Keratinocyte (primary cell): ENCODE measurements at regions not wholly inside any gene's neighbourhood (a gene's known extent, or its start where the extent isn't known, plus 50 kb on each side); places are given as distances from the start of the nearest gene placed in this dataset.
"Not testable (repeated sequence)": the region's sequence is repeated elsewhere in the genome, so short reads cannot be mapped to it uniquely, and the experiment has no call there.

Experiments
- DNase-seq: peaks from one replicate; pipeline ENCODE4 v3.0.0-alpha.2; 2011; ENCODE audit warnings: low read depth, missing footprints, low spot score
- FAIRE-seq: peaks from 2 replicates; lab custom pipeline; 2011; peaks lifted over from hg19 to GRCh38; lab: Jason Lieb, UNC
- H2AFZ ChIP-seq: 2 replicates; pipeline ENCODE4 v1.6.0; 2012; ENCODE audit warnings: low read length, control low read depth, inconsistent platforms; ENCODE audit not compliant: control insufficient read depth
- H3K27ac ChIP-seq: 2 replicates; pipeline ENCODE4 v1.5.1; 2011; ENCODE audit warnings: low read length; ENCODE audit not compliant: control insufficient read depth, insufficient read depth
- H3K27me3 ChIP-seq: 3 replicates; pipeline ENCODE4 v1.6.0; 2011; ENCODE audit warnings: low read length; ENCODE audit not compliant: control insufficient read depth, insufficient read depth; ENCODE audit errors: extremely low read depth
- H3K36me3 ChIP-seq, 2 experiments: 2 replicates in 1 of 2; 3 replicates in 1 of 2; pipeline ENCODE4 v1.5.1; 2011; ENCODE audit warnings: low read length in 2 of 2, mild to moderate bottlenecking in 1 of 2; ENCODE audit not compliant: control insufficient read depth in 2 of 2, insufficient read depth in 2 of 2; ENCODE audit errors: extremely low read depth in 1 of 2
- H3K4me1 ChIP-seq: 3 replicates; pipeline ENCODE4 v1.5.1; 2011; ENCODE audit warnings: low read length; ENCODE audit not compliant: control insufficient read depth, insufficient read depth; ENCODE audit errors: extremely low read depth
- H3K4me2 ChIP-seq: 3 replicates; pipeline ENCODE4 v1.6.0; 2011; ENCODE audit warnings: low read depth, low read length; ENCODE audit not compliant: control insufficient read depth, insufficient read depth; ENCODE audit errors: extremely low read depth
- H3K4me3 ChIP-seq, 3 experiments: fragments of 200-600 bp in 1 of 3; sonication (generic) in 1 of 3; 2 replicates in 2 of 3; 3 replicates in 1 of 3; pipeline ENCODE4 v1.5.1; 2011 to 2016; ENCODE audit warnings: low read length in 3 of 3, mild to moderate bottlenecking in 3 of 3, control low read depth in 2 of 3, inconsistent platforms in 1 of 3, low read depth in 1 of 3, mixed read lengths in 1 of 3, mixed run types in 1 of 3, moderate library complexity in 1 of 3; ENCODE audit not compliant: control insufficient read depth in 2 of 3, insufficient read depth in 2 of 3; ENCODE audit errors: extremely low read depth in 1 of 3
- H3K79me2 ChIP-seq: 2 replicates; pipeline ENCODE4 v1.6.0; 2012; ENCODE audit warnings: low read length; ENCODE audit not compliant: control insufficient read depth, insufficient read depth
- H3K9ac ChIP-seq: 3 replicates; pipeline ENCODE4 v1.6.0; 2011; ENCODE audit warnings: low read length; ENCODE audit not compliant: control insufficient read depth, insufficient read depth; ENCODE audit errors: extremely low read depth
- H3K9me1 ChIP-seq: 3 replicates; pipeline ENCODE4 v1.6.0; 2011; ENCODE audit warnings: low read length; ENCODE audit not compliant: control insufficient read depth, insufficient read depth; ENCODE audit errors: extremely low read depth
- H3K9me3 ChIP-seq: 2 replicates; pipeline ENCODE4 v1.5.1; 2012; ENCODE audit warnings: low read depth, low read length; ENCODE audit not compliant: control insufficient read depth
- H4K20me1 ChIP-seq: 3 replicates; pipeline ENCODE4 v1.6.0; 2011; ENCODE audit warnings: low read length; ENCODE audit not compliant: control insufficient read depth, insufficient read depth; ENCODE audit errors: extremely low read depth
- EZH2 ChIP-seq: IDR thresholded peaks from one replicate; pipeline ENCODE4 v1.6.1; 2012; ENCODE audit warnings: inconsistent platforms, mild to moderate bottlenecking, low read length, moderate library complexity
- dilution Hi-C: fragments of 300-500 bp; cut with MboI; formaldehyde crosslinking; loops from one replicate; pipeline ENCODE4 v1.7.0; 2020; ENCODE audit warnings: low sequenced_read_pairs; ENCODE audit not compliant: extremely low pct_ligation_motif_present
- TF ChIP-seq, protein P1 (sequence below), 3 experiments: IDR thresholded peaks in 1 of 3; conservative IDR thresholded peaks in 1 of 3; optimal IDR thresholded peaks in 1 of 3; 2 replicates in 2 of 3; 3 replicates in 1 of 3; pipeline versions ENCODE3 to v1.5.1; 2011; ENCODE audit warnings: low read length in 3 of 3, mild to moderate bottlenecking in 3 of 3, moderate library complexity in 2 of 3, control low read depth in 1 of 3, inconsistent platforms in 1 of 3; ENCODE audit not compliant: insufficient read depth in 2 of 3; ENCODE audit errors: extremely low read depth in 1 of 3

GRCh38 chr14:35952584-35952983 lies 126.4 kb downstream of the BRMS1L start:
- FAIRE-seq = no peak
- no peak for DNase-seq
- TF ChIP-seq EZH2 = no peak
- TF ChIP-seq, protein P1, sequence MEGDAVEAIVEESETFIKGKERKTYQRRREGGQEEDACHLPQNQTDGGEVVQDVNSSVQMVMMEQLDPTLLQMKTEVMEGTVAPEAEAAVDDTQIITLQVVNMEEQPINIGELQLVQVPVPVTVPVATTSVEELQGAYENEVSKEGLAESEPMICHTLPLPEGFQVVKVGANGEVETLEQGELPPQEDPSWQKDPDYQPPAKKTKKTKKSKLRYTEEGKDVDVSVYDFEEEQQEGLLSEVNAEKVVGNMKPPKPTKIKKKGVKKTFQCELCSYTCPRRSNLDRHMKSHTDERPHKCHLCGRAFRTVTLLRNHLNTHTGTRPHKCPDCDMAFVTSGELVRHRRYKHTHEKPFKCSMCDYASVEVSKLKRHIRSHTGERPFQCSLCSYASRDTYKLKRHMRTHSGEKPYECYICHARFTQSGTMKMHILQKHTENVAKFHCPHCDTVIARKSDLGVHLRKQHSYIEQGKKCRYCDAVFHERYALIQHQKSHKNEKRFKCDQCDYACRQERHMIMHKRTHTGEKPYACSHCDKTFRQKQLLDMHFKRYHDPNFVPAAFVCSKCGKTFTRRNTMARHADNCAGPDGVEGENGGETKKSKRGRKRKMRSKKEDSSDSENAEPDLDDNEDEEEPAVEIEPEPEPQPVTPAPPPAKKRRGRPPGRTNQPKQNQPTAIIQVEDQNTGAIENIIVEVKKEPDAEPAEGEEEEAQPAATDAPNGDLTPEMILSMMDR (optimal IDR thresholded peaks at IDR 0.05 in 1 of 3, IDR thresholded peaks at IDR 0.05 in 1 of 3, conservative IDR thresholded peaks at IDR 0.05 in 1 of 3; ENCODE audit: extremely low read depth in 1 of 3, insufficient read depth in 2 of 3, low read length in 3 of 3) = no peak
- Histone ChIP-seq H4K20me1 (no peaks in the 10 kb centered on the region), H3K79me2 (no peaks in the 10 kb centered on the region), H2AFZ (no peak overlapping the region), H3K4me2 (no peak overlapping the region), H3K4me1 (no peaks in the 10 kb centered on the region), H3K36me3 (no peaks in the 10 kb centered on the region), H3K4me3 (no peak overlapping the region), H3K9ac (no peak overlapping the region), H3K27me3 (no peaks in the 10 kb centered on the region), H3K9me3 (no peaks in the 10 kb centered on the region), H3K27ac (no peak overlapping the region), H3K9me1 (no peaks in the 10 kb centered on the region)
- dilution Hi-C loops = no loop called here

GRCh38 chr14:35949920-35950513 lies 123.9 kb downstream of the BRMS1L start:
- Histone ChIP-seq H3K9me3 (no peaks in the 10 kb centered on the region), H3K79me2 (no peaks in the 10 kb centered on the region), H4K20me1 (no peaks in the 10 kb centered on the region), H3K27ac (no peak overlapping the region), H3K4me1 (no peaks in the 10 kb centered on the region), H3K4me3 (no peak overlapping the region), H3K27me3 (no peaks in the 10 kb centered on the region), H2AFZ (no peak overlapping the region), H3K36me3 (no peaks in the 10 kb centered on the region), H3K9me1 (no peaks in the 10 kb centered on the region), H3K9ac (no peak overlapping the region), H3K4me2 (no peak overlapping the region)
- TF ChIP-seq EZH2 = no peak
- TF ChIP-seq, protein P1 (optimal IDR thresholded peaks at IDR 0.05 in 1 of 3, IDR thresholded peaks at IDR 0.05 in 1 of 3, conservative IDR thresholded peaks at IDR 0.05 in 1 of 3; ENCODE audit: extremely low read depth in 1 of 3, insufficient read depth in 2 of 3, low read length in 3 of 3) = no peak
- no peak for FAIRE-seq
- dilution Hi-C loops = no loop called here
- no peak for DNase-seq

GRCh38 chr14:35947983-35948382 lies 121.8 kb downstream of the BRMS1L start:
- FAIRE-seq, H3K9me3 ChIP-seq, H3K27ac ChIP-seq, H4K20me1 ChIP-seq, H3K4me1 ChIP-seq, H2AFZ ChIP-seq, H3K36me3 ChIP-seq, H3K79me2 ChIP-seq, DNase-seq, H3K27me3 ChIP-seq, H3K9me1 ChIP-seq, H3K4me2 ChIP-seq, H3K4me3 ChIP-seq, dilution Hi-C loops, H3K9ac ChIP-seq: not testable (repeated sequence)
